ENCODE measurements at regions not wholly inside any gene's neighbourhood (a gene's known extent, or its start where the extent isn't known, plus 50 kb on each side); places are given as distances from the start of the nearest gene placed in this dataset.

- DNase-seq, result no peak
These were observed 55.5 kb upstream of the SMLR1 start for GRCh38 chr6:130771741-130772140.

DNA sequence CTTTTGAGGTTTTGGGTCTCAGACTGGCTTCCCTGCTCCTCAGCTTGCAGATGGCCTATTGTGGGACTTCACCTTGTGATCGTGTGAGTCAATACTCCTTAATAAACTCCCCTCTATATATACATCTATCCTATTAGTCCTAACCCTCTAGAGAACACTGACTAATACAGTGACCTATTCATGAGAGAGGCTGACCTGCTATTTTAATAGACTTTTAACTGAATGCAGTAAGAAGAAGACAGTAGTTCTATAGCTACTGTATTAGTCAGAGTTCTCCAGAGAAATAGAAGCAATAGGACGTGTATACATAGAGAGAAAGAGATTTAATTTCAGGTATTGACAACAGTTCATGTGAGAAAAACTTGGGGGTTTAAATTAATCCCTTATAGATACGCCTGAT lies 53.3 kb upstream of the SMLR1 start:
- peak; percentile 30 for DNase-seq

- DNase-seq, result peak; percentile 12
These were observed 51.7 kb upstream of the SMLR1 start for GRCh38 chr6:130775411-130776012.

GRCh38 chr6:130776287-130776925 lies 50.8 kb upstream of the SMLR1 start:
- DNase-seq, result no peak

Measured in fibroblast of upper back skin (primary cell).